Activated CD8-positive, alpha-beta T cell treated with anti-CD3 and anti-CD28 coated beads, Interleukin-2, amount 10 ng/mL, durations not matched to agents 7 days and 5 days (primary cell): ENCODE measurements at regions not wholly inside any gene's neighbourhood (a gene's known extent, or its start where the extent isn't known, plus 50 kb on each side); places are given as distances from the start of the nearest gene placed in this dataset.
"Not testable (repeated sequence)": the region's sequence is repeated elsewhere in the genome, so short reads cannot be mapped to it uniquely, and the experiment has no call there.

Experiments used
- ATAC-seq: fragments of 150-1000 bp; cut with Tn5 transposase; one replicate; pipeline ENCODE4 v1.10.0; 2021; ENCODE audit warnings: moderate library complexity
- CTCF ChIA-PET: fragments of 350-600 bp; sonication (Branson Sonifier 250); formaldehyde crosslinking; loops from one replicate; lab custom pipeline; 2021; ENCODE audit warnings: antibody characterized with exemption; lab: Charles Lee
- POLR2A ChIA-PET: fragments of 350-600 bp; sonication (Branson Sonifier 250); formaldehyde crosslinking; loops from one replicate; lab custom pipeline; 2021; ENCODE audit warnings: antibody characterized with exemption; lab: Charles Lee
- DNase-seq: peaks from one replicate; pipeline ENCODE4 v3.0.0-alpha.2; 2020
- H3K27ac Mint-ChIP-seq: one replicate; pipeline ENCODE4 v1.8.0; 2021; ENCODE audit warnings: mild to moderate bottlenecking, mixed read lengths
- H3K27me3 Mint-ChIP-seq: one replicate; pipeline ENCODE4 v1.8.0; 2021; ENCODE audit warnings: low read depth, mixed read lengths
- H3K36me3 Mint-ChIP-seq: one replicate; pipeline ENCODE4 v1.8.0; 2021; ENCODE audit warnings: low read depth, mixed read lengths
- H3K4me1 Mint-ChIP-seq: one replicate; pipeline ENCODE4 v1.8.0; 2021; ENCODE audit warnings: low read depth, mixed read lengths
- H3K4me3 Mint-ChIP-seq: one replicate; pipeline ENCODE4 v1.8.0; 2021; ENCODE audit warnings: mild to moderate bottlenecking, mixed read lengths
- H3K9me3 Mint-ChIP-seq: one replicate; pipeline ENCODE4 v1.8.0; 2022; ENCODE audit warnings: mixed read lengths; ENCODE audit not compliant: insufficient read depth

GRCh38 chr4:66186095-66186494 is 515.8 kb upstream of the EPHA5 start:
- Mint-ChIP-seq H3K27ac (no peak overlapping the region), H3K36me3 (no peaks in the 10 kb centered on the region), H3K9me3 (peaks cover 15% of the 10 kb centered on the region), H3K4me3 (no peak overlapping the region), H3K27me3 (no peaks in the 10 kb centered on the region), H3K4me1 (no peaks in the 10 kb centered on the region)
- ATAC-seq = no peak
- no peak for DNase-seq
- ChIA-PET CTCF (no interaction called here), POLR2A (no interaction called here)

GRCh38 chr4:66182636-66183035 is 512.3 kb upstream of the EPHA5 start:
- no peak overlapping the region for H3K27ac Mint-ChIP-seq
- no peaks in the 10 kb centered on the region for H3K27me3 Mint-ChIP-seq
- ChIA-PET CTCF (no interaction called here), POLR2A (no interaction called here)
- no peak overlapping the region for H3K4me3 Mint-ChIP-seq
- no peaks in the 10 kb centered on the region for H3K36me3 Mint-ChIP-seq
- no peaks in the 10 kb centered on the region for H3K4me1 Mint-ChIP-seq
- H3K9me3 Mint-ChIP-seq = peaks cover 12% of the 10 kb centered on the region
- ATAC-seq (no peak), DNase-seq (no peak)

GRCh38 chr4:66178906-66179305 is 508.6 kb upstream of the EPHA5 start:
- POLR2A ChIA-PET = no interaction called here
- ATAC-seq (no peak), DNase-seq (no peak)
- Mint-ChIP-seq H3K4me1 (no peaks in the 10 kb centered on the region), H3K27me3 (no peaks in the 10 kb centered on the region), H3K27ac (no peak overlapping the region), H3K36me3 (no peaks in the 10 kb centered on the region), H3K4me3 (no peak overlapping the region), H3K9me3 (peaks cover 12% of the 10 kb centered on the region)
- CTCF ChIA-PET = interaction anchor here (0.6 kb wide), 1 partner anchor 29 kb away, joined by 3 read pairs; no protein-coding TSS in a partner anchor

GRCh38 chr4:66169341-66169740 is 499.1 kb upstream of the EPHA5 start:
- H3K4me3 Mint-ChIP-seq = no peak overlapping the region
- no peak overlapping the region for H3K27ac Mint-ChIP-seq
- no peaks in the 10 kb centered on the region for H3K27me3 Mint-ChIP-seq
- no peaks in the 10 kb centered on the region for H3K9me3 Mint-ChIP-seq
- POLR2A ChIA-PET = no interaction called here
- no peak for ATAC-seq
- H3K36me3 Mint-ChIP-seq = no peaks in the 10 kb centered on the region
- DNase-seq = no peak
- CTCF ChIA-PET = no interaction called here
- no peaks in the 10 kb centered on the region for H3K4me1 Mint-ChIP-seq

GRCh38 chr4:66164869-66165268 is 494.6 kb upstream of the EPHA5 start:
- Mint-ChIP-seq H3K36me3 (no peaks in the 10 kb centered on the region), H3K27ac (no peak overlapping the region), H3K4me3 (no peak overlapping the region), H3K4me1 (no peaks in the 10 kb centered on the region), H3K27me3 (no peaks in the 10 kb centered on the region), H3K9me3 (peaks cover 13% of the 10 kb centered on the region)
- DNase-seq = no peak
- ChIA-PET POLR2A (no interaction called here), CTCF (no interaction called here)
- ATAC-seq = no peak

GRCh38 chr4:66160606-66161005 is 490.3 kb upstream of the EPHA5 start:
- POLR2A ChIA-PET = no interaction called here
- Mint-ChIP-seq H3K27ac (no peak overlapping the region), H3K4me1 (no peaks in the 10 kb centered on the region), H3K9me3 (peaks cover 18% of the 10 kb centered on the region), H3K4me3 (no peak overlapping the region), H3K27me3 (no peaks in the 10 kb centered on the region), H3K36me3 (no peaks in the 10 kb centered on the region)
- no peak for DNase-seq
- CTCF ChIA-PET = no interaction called here
- ATAC-seq = no peak

GRCh38 chr4:66157594-66157993 is 487.3 kb upstream of the EPHA5 start:
- ChIA-PET POLR2A (no interaction called here), CTCF (no interaction called here)
- no peak for ATAC-seq
- Mint-ChIP-seq H3K36me3 (no peaks in the 10 kb centered on the region), H3K4me3 (no peak overlapping the region), H3K27me3 (no peaks in the 10 kb centered on the region), H3K27ac (no peak overlapping the region), H3K9me3 (peaks cover 20% of the 10 kb centered on the region), H3K4me1 (no peaks in the 10 kb centered on the region)
- DNase-seq = no peak

- DNase-seq = no peak
- ATAC-seq = no peak
- H3K4me3 Mint-ChIP-seq = no peak overlapping the region
- CTCF ChIA-PET = no interaction called here
- no peaks in the 10 kb centered on the region for H3K4me1 Mint-ChIP-seq
- H3K27ac Mint-ChIP-seq = no peak overlapping the region
- no peaks in the 10 kb centered on the region for H3K27me3 Mint-ChIP-seq
- no peaks in the 10 kb centered on the region for H3K9me3 Mint-ChIP-seq
- POLR2A ChIA-PET = no interaction called here
- no peaks in the 10 kb centered on the region for H3K36me3 Mint-ChIP-seq
Measured at GRCh38 chr4:66130042-66130441, 459.8 kb upstream of the EPHA5 start.

- no peaks in the 10 kb centered on the region for H3K27me3 Mint-ChIP-seq
- CTCF ChIA-PET = no interaction called here
- POLR2A ChIA-PET = no interaction called here
- H3K4me1 Mint-ChIP-seq = no peaks in the 10 kb centered on the region
- H3K9me3 Mint-ChIP-seq = no peaks in the 10 kb centered on the region
- H3K4me3 Mint-ChIP-seq = no peak overlapping the region
- no peak for ATAC-seq
- DNase-seq = no peak
- H3K27ac Mint-ChIP-seq = no peak overlapping the region
- H3K36me3 Mint-ChIP-seq = no peaks in the 10 kb centered on the region
Measured at GRCh38 chr4:66123831-66124413, 453.6 kb upstream of the EPHA5 start.

GRCh38 chr4:66123190-66123589 is 452.9 kb upstream of the EPHA5 start:
- Mint-ChIP-seq H3K4me1 (no peaks in the 10 kb centered on the region), H3K36me3 (no peaks in the 10 kb centered on the region), H3K4me3 (no peak overlapping the region), H3K27ac (no peak overlapping the region), H3K27me3 (no peaks in the 10 kb centered on the region), H3K9me3 (no peaks in the 10 kb centered on the region)
- ChIA-PET POLR2A (no interaction called here), CTCF (no interaction called here)
- ATAC-seq (no peak), DNase-seq (no peak)

- H3K36me3 Mint-ChIP-seq, H3K27ac Mint-ChIP-seq, H3K27me3 Mint-ChIP-seq, H3K9me3 Mint-ChIP-seq, CTCF ChIA-PET, DNase-seq, POLR2A ChIA-PET, H3K4me3 Mint-ChIP-seq, ATAC-seq, H3K4me1 Mint-ChIP-seq: not testable (repeated sequence)
Measured at GRCh38 chr4:66115231-66115630, 444.9 kb upstream of the EPHA5 start.

GRCh38 chr4:66108898-66109297 is 438.6 kb upstream of the EPHA5 start:
- Mint-ChIP-seq H3K27ac (no peak overlapping the region), H3K36me3 (no peaks in the 10 kb centered on the region), H3K4me1 (no peaks in the 10 kb centered on the region), H3K4me3 (no peak overlapping the region), H3K27me3 (no peaks in the 10 kb centered on the region), H3K9me3 (no peaks in the 10 kb centered on the region)
- ChIA-PET CTCF (no interaction called here), POLR2A (no interaction called here)
- no peak for DNase-seq
- ATAC-seq = no peak

GRCh38 chr4:66097218-66097617 is 426.9 kb upstream of the EPHA5 start:
- Mint-ChIP-seq H3K27me3 (no peaks in the 10 kb centered on the region), H3K27ac (no peak overlapping the region), H3K9me3 (no peaks in the 10 kb centered on the region), H3K4me3 (no peak overlapping the region), H3K36me3 (no peaks in the 10 kb centered on the region), H3K4me1 (no peaks in the 10 kb centered on the region)
- CTCF ChIA-PET = no interaction called here
- POLR2A ChIA-PET = no interaction called here
- ATAC-seq (no peak), DNase-seq (no peak)
